Iris pigment epithelial cell (primary cell): ENCODE measurements at regions not wholly inside any gene's neighbourhood (a gene's known extent, or its start where the extent isn't known, plus 50 kb on each side); places are given as distances from the start of the nearest gene placed in this dataset.
"Not testable (repeated sequence)": the region's sequence is repeated elsewhere in the genome, so short reads cannot be mapped to it uniquely, and the experiment has no call there.

Source experiments
- DNase-seq: peaks from one replicate; pipeline ENCODE4 v3.0.0-alpha.2; 2011; ENCODE audit warnings: low read depth

- no peak for DNase-seq
These were observed 125.0 kb downstream of the URI1 start for GRCh38 chr19:30066781-30067759.

DNA sequence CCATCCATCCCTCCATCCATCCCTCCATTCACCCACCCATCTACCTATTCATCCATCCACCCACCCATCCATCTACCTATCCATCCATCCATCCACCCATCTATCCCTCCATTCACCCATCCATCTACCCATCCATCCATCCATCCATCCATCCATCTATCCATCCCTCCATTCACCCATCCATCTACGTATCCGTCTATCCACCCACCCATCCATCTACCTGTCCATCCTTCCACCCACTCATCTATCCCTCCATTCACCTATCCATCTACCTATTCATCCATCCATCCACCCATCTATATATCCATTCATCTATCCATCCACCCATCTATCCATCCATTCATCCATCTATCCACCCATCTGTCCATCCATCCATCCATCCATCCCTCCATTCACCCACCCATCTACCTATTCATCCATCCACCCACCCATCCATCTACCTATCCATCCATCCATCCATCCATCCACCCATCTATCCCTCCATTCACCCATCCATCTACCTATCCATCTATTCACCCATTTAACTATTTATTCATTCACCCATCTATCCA lies 126.0 kb downstream of the URI1 start:
- DNase-seq = not testable (repeated sequence)

GRCh38 chr19:30068528-30069395 lies 126.7 kb downstream of the URI1 start:
- no peak for DNase-seq

- no peak for DNase-seq
These were observed 127.6 kb downstream of the URI1 start for GRCh38 chr19:30069535-30070197.

DNA sequence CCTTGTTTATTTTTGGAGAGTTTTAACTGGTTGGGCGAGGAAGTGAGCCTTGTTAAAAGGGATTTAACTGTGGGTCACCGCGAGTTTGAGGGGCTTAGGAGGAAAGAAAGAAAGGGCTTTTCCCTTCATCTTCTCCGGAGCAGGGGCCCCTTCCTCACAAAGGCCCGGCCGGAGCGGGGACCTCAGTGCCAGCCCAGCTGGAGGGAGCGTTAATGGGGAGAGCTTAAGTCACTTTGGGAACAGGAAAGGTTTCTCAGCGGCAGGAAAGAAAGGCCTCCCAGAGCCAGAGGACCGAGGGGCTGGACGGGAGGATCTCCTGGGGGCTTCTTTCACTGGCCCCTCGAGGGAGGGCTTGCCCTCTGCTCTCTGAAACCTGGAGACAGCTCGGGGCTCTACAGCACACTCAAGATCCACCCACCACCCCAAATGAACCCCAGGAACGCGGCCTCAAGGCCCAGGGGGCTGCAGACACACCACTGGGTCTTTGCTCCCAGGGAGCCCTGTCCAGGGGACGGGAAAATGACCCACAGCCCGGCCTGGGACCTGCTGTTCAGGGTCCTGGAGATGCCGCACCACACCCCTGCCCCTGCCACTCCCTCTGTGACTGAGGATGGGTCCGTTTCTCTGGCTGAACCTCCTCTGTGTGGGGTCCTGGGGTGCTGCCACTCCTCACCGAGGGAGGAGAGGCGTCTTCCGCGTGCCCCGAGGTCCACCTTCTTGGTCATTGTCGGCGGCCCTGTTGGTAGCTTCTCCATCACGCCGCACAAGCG lies 128.3 kb downstream of the URI1 start:
- no peak for DNase-seq

GRCh38 chr19:30070968-30071632 lies 129.1 kb downstream of the URI1 start:
- DNase-seq = no peak

- DNase-seq = no peak
These were observed 129.8 kb downstream of the URI1 start for GRCh38 chr19:30071871-30072270.

GRCh38 chr19:30073152-30074000 lies 131.3 kb downstream of the URI1 start:
- no peak for DNase-seq

GRCh38 chr19:30074096-30074495 lies 132.1 kb downstream of the URI1 start:
- no peak for DNase-seq

DNA sequence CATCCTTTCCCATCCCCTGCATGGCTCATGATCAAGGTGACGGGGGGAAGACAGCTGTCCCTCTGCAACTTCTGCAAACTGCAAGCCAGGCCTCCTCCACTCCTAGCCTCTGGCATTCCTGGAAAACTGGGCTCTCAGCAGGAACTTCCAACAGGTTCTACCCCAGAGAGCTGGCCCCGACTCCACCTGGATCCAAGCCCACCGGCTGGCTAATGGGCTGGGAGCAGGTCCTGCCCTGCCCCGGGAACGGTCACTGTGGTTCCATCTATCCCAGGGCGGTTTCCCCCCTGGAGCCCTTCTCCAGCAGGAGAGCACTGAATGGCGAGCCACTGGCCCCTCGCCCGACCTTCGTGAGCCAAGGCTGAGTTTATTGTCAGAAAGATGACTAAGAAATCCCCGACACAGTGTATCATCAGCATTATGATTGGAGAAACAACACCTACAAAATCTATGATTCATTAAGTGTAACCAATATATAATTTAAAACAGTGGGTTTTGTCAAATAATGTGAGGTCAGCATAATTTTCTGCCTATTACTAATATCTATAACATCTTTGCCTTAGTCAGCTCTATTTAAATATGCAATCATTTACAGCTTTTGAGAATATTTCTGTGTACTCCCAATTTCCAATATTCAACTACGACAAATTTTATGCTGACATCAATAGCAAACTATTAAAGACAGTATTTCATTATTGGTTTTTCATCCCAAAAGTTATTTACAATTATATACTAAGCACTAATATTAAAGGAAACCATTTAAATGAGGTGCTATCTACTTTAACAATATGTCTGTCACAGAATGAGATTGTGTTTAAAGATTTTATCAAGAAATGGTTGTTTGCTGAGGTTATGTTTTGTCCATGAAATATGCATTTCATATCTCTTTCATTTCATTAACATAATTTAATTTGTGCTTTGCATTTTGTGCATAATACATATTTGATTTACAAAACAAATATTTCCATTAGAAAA lies 133.0 kb downstream of the URI1 start:
- DNase-seq = no peak

DNA sequence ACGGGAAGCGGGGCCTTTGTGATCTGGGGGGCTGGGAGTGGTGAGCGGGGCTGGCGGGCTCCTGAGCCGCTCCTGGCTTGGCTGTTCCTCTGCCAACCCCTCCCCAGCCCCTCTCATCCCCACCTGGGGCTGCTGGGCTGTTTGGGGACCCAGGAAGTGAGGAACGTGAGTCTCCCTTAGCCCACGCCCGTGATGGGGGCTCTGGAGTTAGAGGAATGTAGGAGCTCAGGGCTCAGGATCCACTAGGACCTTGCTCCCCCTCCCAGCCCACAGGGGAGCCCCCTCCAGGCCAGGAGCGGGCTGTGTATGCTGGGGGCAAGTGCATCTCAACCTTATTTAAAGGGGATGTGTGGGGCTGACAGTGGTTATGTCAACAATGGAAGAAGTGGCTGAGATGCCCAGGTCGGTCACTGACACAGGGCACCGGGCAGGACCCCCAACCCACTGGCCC lies 134.1 kb downstream of the URI1 start:
- no peak for DNase-seq

- no peak for DNase-seq
These were observed 135.0 kb downstream of the URI1 start for GRCh38 chr19:30076751-30077670.

GRCh38 chr19:30077851-30078355 lies 135.9 kb downstream of the URI1 start:
- DNase-seq = no peak

GRCh38 chr19:30078381-30078910 lies 136.4 kb downstream of the URI1 start:
- DNase-seq = no peak

DNA sequence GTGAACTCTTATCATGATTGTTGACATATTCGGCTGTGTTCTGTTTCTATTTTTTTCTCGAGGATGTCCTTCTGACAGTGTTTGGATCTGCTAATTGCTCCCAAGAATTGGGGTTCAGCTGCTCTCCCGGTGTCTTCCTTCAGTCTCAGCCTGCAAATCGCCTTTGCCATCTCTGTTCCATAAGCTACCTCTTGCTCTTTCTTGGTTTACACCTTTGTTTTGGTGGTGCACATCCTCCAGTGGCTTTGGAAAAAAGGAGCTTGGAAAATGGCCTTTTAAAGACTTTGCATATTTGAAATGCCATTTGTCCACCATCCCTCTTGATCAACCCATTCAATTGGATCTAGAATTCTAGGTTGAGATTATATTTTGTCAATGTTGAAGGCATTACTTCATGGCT lies 137.2 kb downstream of the URI1 start:
- no peak for DNase-seq

GRCh38 chr19:30082168-30082567 lies 140.1 kb downstream of the URI1 start:
- DNase-seq = no peak

- DNase-seq = no peak
These were observed 140.6 kb downstream of the URI1 start for GRCh38 chr19:30082611-30083010.
